ENCODE measurements at regions not wholly inside any gene's neighbourhood (a gene's known extent, or its start where the extent isn't known, plus 50 kb on each side); places are given as distances from the start of the nearest gene placed in this dataset.

GRCh38 chr12:89834676-89835075 lies 126.0 kb upstream of the ATP2B1 start:
- no TSS peak for BruUV-seq (replicated peaks)
- no peaks in the 10 kb centered on the region for H3K9me3 ChIP-seq (replicated peaks; ENCODE audit: control insufficient read depth, insufficient read depth, low read length)
- no peak overlapping the region for H3K27ac ChIP-seq (ENCODE audit: control insufficient read depth, insufficient read depth)
- RAD21 ChIA-PET (ENCODE audit: unreplicated experiment) = interaction anchor here (1.2 kb wide), 1 partner anchor 13 kb away, joined by 3 read pairs; no protein-coding TSS in a partner anchor
- POLR2A ChIA-PET = interaction anchor here (0.7 kb wide), 1 partner anchor 16 kb away, joined by 3 read pairs; no protein-coding TSS in a partner anchor
- no peaks in the 10 kb centered on the region for H3K27me3 ChIP-seq (replicated peaks in 1 of 2; ENCODE audit: control insufficient read depth in 2 of 2, insufficient read depth in 2 of 2, low read length in 1 of 2)
- H3K9ac ChIP-seq (ENCODE audit: control insufficient read depth, insufficient read depth, low read length) = no peak overlapping the region
- DNase-seq (ENCODE audit: low read depth, low spot score) (no peak), FAIRE-seq (no peak), ATAC-seq (no peak)
- intact Hi-C loops (cut with micrococcal nuclease; ENCODE audit: unreplicated experiment) (no loop called here), in situ Hi-C loops (cut with MboI) (no loop called here)
- H3K36me3 ChIP-seq (ENCODE audit: control insufficient read depth in 2 of 2, insufficient read depth in 2 of 2, low read length in 1 of 2) = no peaks in the 10 kb centered on the region
- no peaks in the 10 kb centered on the region; the same call in 1 of the 2 replicates for H3K4me1 ChIP-seq (ENCODE audit: control insufficient read depth, insufficient read depth, low read length)
- no peak overlapping the region for H3K4me3 ChIP-seq
- SMC1A ChIA-PET (ENCODE audit: uncharacterized antibody, unreplicated experiment) = interaction anchor here (1.2 to 1.6 kb wide), 3 partner anchors 8 to 132 kb away, joined by 3 read pairs; no protein-coding TSS in a partner anchor
- H4K20me1 ChIP-seq (ENCODE audit: control insufficient read depth, insufficient read depth) = no peaks in the 10 kb centered on the region
- H3K79me2 ChIP-seq (ENCODE audit: control insufficient read depth, insufficient read depth, low read length) = no peaks in the 10 kb centered on the region
- H3K4me2 ChIP-seq (ENCODE audit: control insufficient read depth, insufficient read depth) = no peak overlapping the region
- TF ChIP-seq CUX1 (IDR thresholded peaks at IDR 0.05; ENCODE audit: insufficient replicate concordance, low read depth, low read length) (no peak), IKZF2 (IDR thresholded peaks at IDR 0.05) (no peak), NR2C2 (IDR thresholded peaks at IDR 0.05; ENCODE audit: borderline replicate concordance, control insufficient read depth, insufficient read length, low read depth) (no peak), IRF4 (IDR thresholded peaks at IDR 0.05; ENCODE audit: low read depth, low read length) (no peak), DPF2 (IDR thresholded peaks at IDR 0.05) (no peak), PRDM15 (CRISPR knock-in tag; IDR thresholded peaks at IDR 0.05) (no peak), YY1 (IDR thresholded peaks at IDR 0.05; ENCODE audit: low read depth, low read length) (no peak), BMI1 (IDR thresholded peaks at IDR 0.05; ENCODE audit: borderline replicate concordance) (no peak), HDAC2 (IDR thresholded peaks at IDR 0.05) (no peak), CREM (IDR thresholded peaks at IDR 0.05; ENCODE audit: low read depth) (no peak), LARP7 (IDR thresholded peaks at IDR 0.05) (no peak), ELK1 (IDR thresholded peaks at IDR 0.05; ENCODE audit: low read depth, low read length) (no peak)
- WGBS (ENCODE audit: insufficient coverage, insufficient replicate concordance, low lambda C conversion rate, missing lambda C conversion rate) = 50% methylated on average over 1 of the region's 1 CpG
- CTCF ChIA-PET = no interaction called here
- no peak overlapping the region for H2AFZ ChIP-seq (ENCODE audit: control insufficient read depth, low read depth, low read length)

All from GM12878 (cell line).